SW480 (cell line): ENCODE measurements at regions not wholly inside any gene's neighbourhood (a gene's known extent, or its start where the extent isn't known, plus 50 kb on each side); places are given as distances from the start of the nearest gene placed in this dataset.
"Not testable (repeated sequence)": the region's sequence is repeated elsewhere in the genome, so short reads cannot be mapped to it uniquely, and the experiment has no call there.

ENCODE experiments used
- DNase-seq: peaks from one replicate; pipeline ENCODE4 v3.0.0-alpha.2; 2016; ENCODE audit warnings: low spot score

- DNase-seq, result not testable (repeated sequence)
Observed at GRCh38 chr10:61818251-61818650, 83.2 kb upstream of the ARID5B start.

- DNase-seq, result no peak
Observed at GRCh38 chr10:61819208-61819607, 82.3 kb upstream of the ARID5B start.

- no peak for DNase-seq
Observed at GRCh38 chr10:61821153-61821552, 80.3 kb upstream of the ARID5B start.

GRCh38 chr10:61821693-61822092 lies 79.8 kb upstream of the ARID5B start:
- DNase-seq, result no peak

GRCh38 chr10:61822096-61822495 lies 79.4 kb upstream of the ARID5B start:
- no peak for DNase-seq

- no peak for DNase-seq
Observed at GRCh38 chr10:61822781-61823230, 78.7 kb upstream of the ARID5B start.

- DNase-seq, result no peak
Observed at GRCh38 chr10:61825001-61825400, 76.5 kb upstream of the ARID5B start.

- DNase-seq, result no peak
Observed at GRCh38 chr10:61825628-61826027, 75.9 kb upstream of the ARID5B start.

GRCh38 chr10:61828034-61828433 lies 73.5 kb upstream of the ARID5B start:
- DNase-seq, result no peak

- no peak for DNase-seq
Observed at GRCh38 chr10:61828788-61829187, 72.7 kb upstream of the ARID5B start.

- no peak for DNase-seq
Observed at GRCh38 chr10:61830072-61830845, 71.2 kb upstream of the ARID5B start.

- no peak for DNase-seq
Observed at GRCh38 chr10:61830846-61831273, 70.6 kb upstream of the ARID5B start.

- DNase-seq, result no peak
Observed at GRCh38 chr10:61832866-61833481, 68.5 kb upstream of the ARID5B start.

- DNase-seq, result no peak
Observed at GRCh38 chr10:61834519-61834918, 67.0 kb upstream of the ARID5B start.

- DNase-seq, result peak; percentile 36
Observed at GRCh38 chr10:61835069-61835945, 66.2 kb upstream of the ARID5B start.

GRCh38 chr10:61835946-61836887 lies 65.3 kb upstream of the ARID5B start:
- peak; percentile 46 for DNase-seq

GRCh38 chr10:61836888-61837754 lies 64.4 kb upstream of the ARID5B start:
- peak; percentile 93 for DNase-seq

GRCh38 chr10:61837755-61838171 lies 63.7 kb upstream of the ARID5B start:
- DNase-seq, result peak; percentile 58

- DNase-seq, result no peak
Observed at GRCh38 chr10:61839916-61840315, 61.6 kb upstream of the ARID5B start.

GRCh38 chr10:61840403-61840802 lies 61.1 kb upstream of the ARID5B start:
- DNase-seq, result no peak
